PC-9 (cell line): ENCODE measurements at regions not wholly inside any gene's neighbourhood (a gene's known extent, or its start where the extent isn't known, plus 50 kb on each side); places are given as distances from the start of the nearest gene placed in this dataset.

ENCODE experiments used
- BruUV-seq: library from RNA; stranded (reverse); fragments of 400-500 nt; replicated peaks from 2 replicates; lab custom pipeline; 2021; lab: Mats Ljungman, UMichigan
- CTCF ChIA-PET: fragments of 300-600 bp; sonication (Branson Sonifier 250); formaldehyde crosslinking; loops from one replicate; lab custom pipeline; 2022; ENCODE audit warnings: antibody characterized with exemption; lab: Charles Lee
- POLR2A ChIA-PET: fragments of 300-600 bp; sonication (Branson Sonifier 250); formaldehyde crosslinking; loops from one replicate; lab custom pipeline; 2022; ENCODE audit warnings: antibody characterized with exemption; ENCODE audit not compliant: unreplicated experiment; lab: Charles Lee
- DNase-seq, 2 experiments: peaks; one replicate each; pipeline versions ENCODE4 v3.0.0 to v3.0.0-alpha.2; 2015 to 2022; ENCODE audit warnings: mixed read lengths in 1 of 2
- H2AFZ ChIP-seq: fragments of 200-600 bp; sonication (generic); 2 replicates; pipeline ENCODE4 v1.8.1; 2017; ENCODE audit warnings: antibody characterized with exemption
- H3F3A ChIP-seq: fragments of 200-600 bp; sonication (generic); 2 replicates; pipeline ENCODE4 v1.8.1; 2017; ENCODE audit warnings: antibody characterized with exemption, mild to moderate bottlenecking, low read depth; ENCODE audit not compliant: insufficient read depth
- H3K27ac ChIP-seq: fragments of 200-600 bp; sonication (generic); 2 replicates; pipeline ENCODE4 v1.6.1; 2016; ENCODE audit warnings: mixed run types
- H3K27me3 ChIP-seq: fragments of 200-600 bp; sonication (generic); 2 replicates; pipeline ENCODE4 v1.6.1; 2016; ENCODE audit warnings: low read depth, mixed run types; ENCODE audit not compliant: insufficient read depth
- H3K36me3 ChIP-seq: fragments of 200-600 bp; sonication (generic); 2 replicates; pipeline ENCODE4 v1.6.1; 2016; ENCODE audit warnings: low read depth, mixed run types
- H3K4me1 ChIP-seq: fragments of 200-600 bp; sonication (generic); replicated peaks from 2 replicates; pipeline ENCODE4 v1.6.1; 2016; ENCODE audit warnings: mixed run types; ENCODE audit not compliant: insufficient read depth
- H3K4me2 ChIP-seq: fragments of 200-600 bp; sonication (generic); 2 replicates; pipeline ENCODE4 v1.6.1; 2017; ENCODE audit warnings: mixed run types
- H3K4me3 ChIP-seq: fragments of 200-600 bp; sonication (generic); 2 replicates; pipeline ENCODE4 v1.6.1; 2016; ENCODE audit warnings: mixed run types
- H3K79me2 ChIP-seq: fragments of 200-600 bp; sonication (generic); 2 replicates; pipeline ENCODE4 v1.6.1; 2017; ENCODE audit warnings: low read depth, mixed run types
- H3K9me2 ChIP-seq: fragments of 200-600 bp; sonication (generic); 2 replicates; pipeline ENCODE4 v1.8.1; 2017; ENCODE audit warnings: mild to moderate bottlenecking; ENCODE audit not compliant: insufficient read depth
- H3K9me3 ChIP-seq: fragments of 200-600 bp; sonication (generic); 2 replicates; pipeline ENCODE4 v1.8.1; 2016; ENCODE audit warnings: low read depth; ENCODE audit not compliant: insufficient read depth
- H4K20me1 ChIP-seq: fragments of 200-600 bp; sonication (generic); 2 replicates; pipeline ENCODE4 v1.8.1; 2017; ENCODE audit not compliant: insufficient read depth
- CTCF ChIP-seq: fragments of 200-600 bp; sonication (generic); conservative IDR thresholded peaks from 2 replicates; pipeline ENCODE4 v1.6.1; 2017; ENCODE audit warnings: mixed run types, antibody characterized with exemption, mild to moderate bottlenecking, moderate library complexity
- EZH2 ChIP-seq: fragments of 200-600 bp; sonication (generic); IDR thresholded peaks from 2 replicates; pipeline ENCODE4 v1.8.0; 2017; ENCODE audit warnings: antibody characterized with exemption, low read depth
- intact Hi-C: fragments of 100-400 bp; cut with micrococcal nuclease; formaldehyde crosslinking; loops from one replicate; pipeline ENCODE4 v1.10.0; 2022; ENCODE audit not compliant: unreplicated experiment

GRCh38 chr15:81752974-81753373, 292.8 kb downstream of the MEX3B start:
- intact Hi-C loops = no loop called here
- Histone ChIP-seq H2AFZ (no peak overlapping the region), H3K4me2 (no peak overlapping the region), H3K27me3 (peaks cover 50% of the 10 kb centered on the region), H3K9me2 (no peaks in the 10 kb centered on the region), H4K20me1 (no peaks in the 10 kb centered on the region), H3K27ac (no peak overlapping the region), H3K79me2 (no peaks in the 10 kb centered on the region), H3K9me3 (no peaks in the 10 kb centered on the region), H3K4me1 (no peaks in the 10 kb centered on the region), H3F3A (no peaks in the 10 kb centered on the region), H3K36me3 (no peaks in the 10 kb centered on the region), H3K4me3 (no peak overlapping the region)
- TF ChIP-seq EZH2 = no peak
- no peak for TF ChIP-seq CTCF
- POLR2A ChIA-PET = no interaction called here
- DNase-seq = no peak
- CTCF ChIA-PET = interaction anchor here (0.7 kb wide), 1 partner anchor 487 kb away, joined by 3 read pairs; no protein-coding TSS in a partner anchor
- no TSS peak for BruUV-seq

- CTCF ChIA-PET = interaction anchor here (0.7 kb wide), 1 partner anchor 486 kb away, joined by 3 read pairs; no protein-coding TSS in a partner anchor
- H3K9me2 ChIP-seq = no peaks in the 10 kb centered on the region
- H3F3A ChIP-seq = no peaks in the 10 kb centered on the region
- H3K27ac ChIP-seq = no peak overlapping the region
- TF ChIP-seq EZH2 (no peak), CTCF (no peak)
- H3K4me1 ChIP-seq = no peaks in the 10 kb centered on the region
- no peak overlapping the region for H2AFZ ChIP-seq
- no peaks in the 10 kb centered on the region for H3K9me3 ChIP-seq
- DNase-seq = no peak
- POLR2A ChIA-PET = no interaction called here
- intact Hi-C loops = no loop called here
- no peaks in the 10 kb centered on the region for H3K36me3 ChIP-seq
- no peak overlapping the region for H3K4me3 ChIP-seq
- H3K79me2 ChIP-seq = no peaks in the 10 kb centered on the region
- no peak overlapping the region for H3K4me2 ChIP-seq
- no TSS peak for BruUV-seq
- no peaks in the 10 kb centered on the region for H4K20me1 ChIP-seq
- peaks cover 49% of the 10 kb centered on the region for H3K27me3 ChIP-seq
Measured at GRCh38 chr15:81752546-81752942, 293.3 kb downstream of the MEX3B start.

- no peaks in the 10 kb centered on the region for H3K36me3 ChIP-seq
- H4K20me1 ChIP-seq = no peaks in the 10 kb centered on the region
- no peaks in the 10 kb centered on the region for H3K9me3 ChIP-seq
- no peak overlapping the region for H3K4me3 ChIP-seq
- DNase-seq = no peak
- POLR2A ChIA-PET = no interaction called here
- H2AFZ ChIP-seq = no peak overlapping the region
- no peak for TF ChIP-seq EZH2
- no peak for TF ChIP-seq CTCF
- H3K9me2 ChIP-seq = no peaks in the 10 kb centered on the region
- intact Hi-C loops = no loop called here
- BruUV-seq = no TSS peak
- H3K4me2 ChIP-seq = no peak overlapping the region
- H3K79me2 ChIP-seq = no peaks in the 10 kb centered on the region
- no peaks in the 10 kb centered on the region for H3F3A ChIP-seq
- no peak overlapping the region for H3K27ac ChIP-seq
- H3K4me1 ChIP-seq = no peaks in the 10 kb centered on the region
- CTCF ChIA-PET = no interaction called here
- peaks cover 45% of the 10 kb centered on the region for H3K27me3 ChIP-seq
Measured at GRCh38 chr15:81751816-81752545, 293.8 kb downstream of the MEX3B start.
